Fibroblast of pulmonary artery (primary cell): ENCODE measurements at regions not wholly inside any gene's neighbourhood (a gene's known extent, or its start where the extent isn't known, plus 50 kb on each side); places are given as distances from the start of the nearest gene placed in this dataset.

ENCODE experiments used
- DNase-seq: peaks from one replicate; pipeline ENCODE4 v3.0.0-alpha.2; 2010; ENCODE audit warnings: low read depth
- H3K4me3 ChIP-seq: replicated peaks from 2 replicates; pipeline ENCODE4 v1.5.1; 2011; ENCODE audit warnings: low read depth, mild to moderate bottlenecking, control low read depth, low read length, moderate library complexity
- TF ChIP-seq, protein P1 (sequence below): IDR thresholded peaks from 2 replicates; pipeline ENCODE4 v1.5.1; 2011; ENCODE audit warnings: mild to moderate bottlenecking, control low read depth, low read length, inconsistent platforms; ENCODE audit errors: missing control alignments

DNA sequence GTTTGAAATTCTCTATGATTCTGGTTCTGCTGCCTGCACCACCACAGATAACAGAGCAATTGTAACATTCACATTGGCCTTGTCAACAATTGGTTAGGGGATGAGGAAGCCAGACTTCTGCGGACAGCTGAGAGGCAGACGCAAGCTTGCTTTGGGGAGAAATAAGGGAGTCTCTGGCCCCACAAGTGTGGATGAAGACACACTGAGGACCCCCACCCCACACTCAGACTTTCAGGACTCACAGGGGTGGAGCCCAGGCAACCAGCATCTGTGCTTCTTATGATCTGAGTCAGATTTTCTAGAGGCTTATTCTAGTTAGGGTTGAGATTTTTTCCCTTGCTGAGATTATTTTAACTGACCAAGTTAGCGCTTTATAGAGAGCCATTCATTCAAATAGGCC is 140.3 kb upstream of the IRX2 start:
- no peak overlapping the region for H3K4me3 ChIP-seq
- no peak for DNase-seq
- TF ChIP-seq, protein P1, sequence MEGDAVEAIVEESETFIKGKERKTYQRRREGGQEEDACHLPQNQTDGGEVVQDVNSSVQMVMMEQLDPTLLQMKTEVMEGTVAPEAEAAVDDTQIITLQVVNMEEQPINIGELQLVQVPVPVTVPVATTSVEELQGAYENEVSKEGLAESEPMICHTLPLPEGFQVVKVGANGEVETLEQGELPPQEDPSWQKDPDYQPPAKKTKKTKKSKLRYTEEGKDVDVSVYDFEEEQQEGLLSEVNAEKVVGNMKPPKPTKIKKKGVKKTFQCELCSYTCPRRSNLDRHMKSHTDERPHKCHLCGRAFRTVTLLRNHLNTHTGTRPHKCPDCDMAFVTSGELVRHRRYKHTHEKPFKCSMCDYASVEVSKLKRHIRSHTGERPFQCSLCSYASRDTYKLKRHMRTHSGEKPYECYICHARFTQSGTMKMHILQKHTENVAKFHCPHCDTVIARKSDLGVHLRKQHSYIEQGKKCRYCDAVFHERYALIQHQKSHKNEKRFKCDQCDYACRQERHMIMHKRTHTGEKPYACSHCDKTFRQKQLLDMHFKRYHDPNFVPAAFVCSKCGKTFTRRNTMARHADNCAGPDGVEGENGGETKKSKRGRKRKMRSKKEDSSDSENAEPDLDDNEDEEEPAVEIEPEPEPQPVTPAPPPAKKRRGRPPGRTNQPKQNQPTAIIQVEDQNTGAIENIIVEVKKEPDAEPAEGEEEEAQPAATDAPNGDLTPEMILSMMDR = no peak

GRCh38 chr5:2890011-2890410 is 138.5 kb upstream of the IRX2 start:
- TF ChIP-seq, protein P1 = no peak
- no peak overlapping the region for H3K4me3 ChIP-seq
- DNase-seq = no peak

- TF ChIP-seq, protein P1 = no peak
- DNase-seq = no peak
- H3K4me3 ChIP-seq = no peak overlapping the region
These were observed 137.1 kb upstream of the IRX2 start for GRCh38 chr5:2888520-2889060.

DNA sequence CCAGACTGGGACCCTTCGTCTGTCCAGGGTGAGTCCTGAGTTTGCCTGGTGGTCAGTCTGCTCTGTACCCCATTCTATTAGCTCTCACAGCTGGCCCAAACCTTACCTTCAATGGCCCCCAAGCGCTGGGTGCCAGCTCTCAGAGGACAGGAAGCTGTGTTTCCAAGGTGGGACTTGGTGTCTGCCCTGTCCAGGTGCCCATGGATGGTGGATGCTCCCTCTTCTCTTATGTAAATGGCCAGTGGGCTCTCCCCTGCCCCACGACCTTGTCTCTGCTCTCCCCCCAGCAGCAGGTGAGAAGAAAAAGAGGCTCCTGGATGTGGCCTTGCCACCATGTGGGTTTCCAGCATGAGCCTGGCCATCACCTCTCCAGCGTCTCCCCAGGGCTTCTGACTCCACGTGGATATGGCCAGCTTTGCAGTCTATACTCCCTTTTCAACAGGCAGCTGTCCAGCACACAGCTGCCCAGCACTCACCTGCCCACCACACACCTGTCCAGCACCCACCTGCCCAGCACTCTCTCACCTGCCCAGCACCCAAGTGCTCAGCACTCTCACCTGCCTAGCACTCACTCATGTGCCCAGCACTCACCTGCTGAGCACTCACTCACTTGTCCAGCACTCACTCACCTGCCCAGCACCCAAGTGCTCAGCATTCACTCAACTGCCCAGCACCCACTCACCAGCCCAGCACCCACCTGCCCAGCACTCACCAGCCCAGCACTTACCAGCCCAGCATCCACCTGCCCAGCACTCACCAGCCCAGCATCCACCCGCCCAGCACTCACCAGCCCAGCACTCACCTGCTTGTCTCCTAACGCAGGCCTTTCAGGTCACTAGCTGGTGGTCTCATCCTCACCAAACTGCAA is 136.2 kb upstream of the IRX2 start:
- no peak for DNase-seq
- H3K4me3 ChIP-seq = no peak overlapping the region
- TF ChIP-seq, protein P1 = no peak

- H3K4me3 ChIP-seq = no peak overlapping the region
- TF ChIP-seq, protein P1 = no peak
- DNase-seq = no peak
These were observed 135.1 kb upstream of the IRX2 start for GRCh38 chr5:2886531-2886930.

GRCh38 chr5:2883771-2884170 is 132.3 kb upstream of the IRX2 start:
- TF ChIP-seq, protein P1 = no peak
- no peak for DNase-seq
- H3K4me3 ChIP-seq = no peak overlapping the region
